ENCODE measurements at regions not wholly inside any gene's neighbourhood (a gene's known extent, or its start where the extent isn't known, plus 50 kb on each side); places are given as distances from the start of the nearest gene placed in this dataset.
A peak's percentile ranks its signal among the peaks of the same experiment; 100 is the strongest.

DNA sequence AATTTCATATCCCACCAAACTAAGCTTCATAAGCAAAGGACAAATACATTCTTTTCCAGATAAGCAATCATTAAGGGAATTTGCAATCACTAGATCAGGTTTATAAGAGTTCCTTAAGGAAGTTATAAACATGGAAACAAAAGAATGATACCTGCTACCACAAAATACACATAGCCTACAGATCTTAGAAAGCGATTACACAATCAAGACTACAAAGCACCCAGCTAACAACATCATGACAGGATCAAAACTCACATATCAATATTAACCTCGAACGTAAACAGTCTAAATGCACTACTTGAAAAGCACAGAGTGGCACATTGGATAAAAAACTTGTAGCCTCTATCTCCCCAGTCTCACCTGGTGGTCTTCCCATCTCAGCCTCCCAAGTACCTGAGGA lies 512.4 kb upstream of the PTGER4 start:
- Histone ChIP-seq H3K9ac (ENCODE audit: low read length) (no peak overlapping the region), H3K79me2 (ENCODE audit: low read length) (no peaks in the 10 kb centered on the region), H3K9me3 (ENCODE audit: insufficient read depth, low read length) (no peaks in the 10 kb centered on the region), H3K4me1 (ENCODE audit: low read length) (peaks cover 14% of the 10 kb centered on the region), H4K20me1 (ENCODE audit: insufficient read depth, low read length) (no peaks in the 10 kb centered on the region), H3K4me2 (ENCODE audit: low read length) (no peak overlapping the region), H3K27ac (ENCODE audit: low read length) (no peak overlapping the region), H3K27me3 (ENCODE audit: low read depth, low read length) (no peaks in the 10 kb centered on the region), H3K4me3 (ENCODE audit: low read length) (no peak overlapping the region), H2AFZ (ENCODE audit: low read depth, low read length) (no peak overlapping the region), H3K36me3 (replicated peaks; ENCODE audit: low read depth, low read length) (no peaks in the 10 kb centered on the region)
- TF ChIP-seq, protein P1, sequence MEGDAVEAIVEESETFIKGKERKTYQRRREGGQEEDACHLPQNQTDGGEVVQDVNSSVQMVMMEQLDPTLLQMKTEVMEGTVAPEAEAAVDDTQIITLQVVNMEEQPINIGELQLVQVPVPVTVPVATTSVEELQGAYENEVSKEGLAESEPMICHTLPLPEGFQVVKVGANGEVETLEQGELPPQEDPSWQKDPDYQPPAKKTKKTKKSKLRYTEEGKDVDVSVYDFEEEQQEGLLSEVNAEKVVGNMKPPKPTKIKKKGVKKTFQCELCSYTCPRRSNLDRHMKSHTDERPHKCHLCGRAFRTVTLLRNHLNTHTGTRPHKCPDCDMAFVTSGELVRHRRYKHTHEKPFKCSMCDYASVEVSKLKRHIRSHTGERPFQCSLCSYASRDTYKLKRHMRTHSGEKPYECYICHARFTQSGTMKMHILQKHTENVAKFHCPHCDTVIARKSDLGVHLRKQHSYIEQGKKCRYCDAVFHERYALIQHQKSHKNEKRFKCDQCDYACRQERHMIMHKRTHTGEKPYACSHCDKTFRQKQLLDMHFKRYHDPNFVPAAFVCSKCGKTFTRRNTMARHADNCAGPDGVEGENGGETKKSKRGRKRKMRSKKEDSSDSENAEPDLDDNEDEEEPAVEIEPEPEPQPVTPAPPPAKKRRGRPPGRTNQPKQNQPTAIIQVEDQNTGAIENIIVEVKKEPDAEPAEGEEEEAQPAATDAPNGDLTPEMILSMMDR (IDR thresholded peaks at IDR 0.05; ENCODE audit: low read depth, low read length) = no peak
- TF ChIP-seq EZH2phosphoT487 (IDR thresholded peaks at IDR 0.05; ENCODE audit: low read depth) = no peak

DNA sequence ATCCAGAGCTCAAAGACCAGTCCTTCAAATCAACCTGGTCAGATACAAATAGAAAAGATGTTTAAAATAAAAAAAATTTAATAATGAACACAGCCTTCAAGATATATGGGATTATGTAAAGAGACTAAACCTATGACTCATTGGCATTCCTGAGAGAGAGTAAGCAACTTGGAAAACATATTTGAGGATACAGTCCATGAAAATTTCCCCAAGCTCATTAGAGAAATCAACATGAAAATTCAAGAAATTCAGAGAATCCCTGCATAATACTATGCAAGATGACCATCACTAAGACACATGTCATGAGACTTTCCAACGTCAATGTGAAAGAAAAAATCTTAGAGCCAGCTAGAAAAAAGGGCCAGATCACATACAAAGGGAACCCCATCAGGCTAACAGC lies 512.9 kb upstream of the PTGER4 start:
- no peaks in the 10 kb centered on the region for H4K20me1 ChIP-seq (ENCODE audit: insufficient read depth, low read length)
- no peaks in the 10 kb centered on the region for H3K27me3 ChIP-seq (ENCODE audit: low read depth, low read length)
- H3K9me3 ChIP-seq (ENCODE audit: insufficient read depth, low read length) = no peaks in the 10 kb centered on the region
- no peaks in the 10 kb centered on the region for H3K36me3 ChIP-seq (replicated peaks; ENCODE audit: low read depth, low read length)
- H2AFZ ChIP-seq (ENCODE audit: low read depth, low read length) = no peak overlapping the region
- no peaks in the 10 kb centered on the region for H3K79me2 ChIP-seq (ENCODE audit: low read length)
- no peak overlapping the region for H3K9ac ChIP-seq (ENCODE audit: low read length)
- TF ChIP-seq, protein P1 (IDR thresholded peaks at IDR 0.05; ENCODE audit: low read depth, low read length) = no peak
- no peak for TF ChIP-seq EZH2phosphoT487 (IDR thresholded peaks at IDR 0.05; ENCODE audit: low read depth)
- H3K4me1 ChIP-seq (ENCODE audit: low read length) = peaks cover 14% of the 10 kb centered on the region
- H3K27ac ChIP-seq (ENCODE audit: low read length) = no peak overlapping the region
- no peak overlapping the region for H3K4me2 ChIP-seq (ENCODE audit: low read length)
- H3K4me3 ChIP-seq (ENCODE audit: low read length) = no peak overlapping the region

DNA sequence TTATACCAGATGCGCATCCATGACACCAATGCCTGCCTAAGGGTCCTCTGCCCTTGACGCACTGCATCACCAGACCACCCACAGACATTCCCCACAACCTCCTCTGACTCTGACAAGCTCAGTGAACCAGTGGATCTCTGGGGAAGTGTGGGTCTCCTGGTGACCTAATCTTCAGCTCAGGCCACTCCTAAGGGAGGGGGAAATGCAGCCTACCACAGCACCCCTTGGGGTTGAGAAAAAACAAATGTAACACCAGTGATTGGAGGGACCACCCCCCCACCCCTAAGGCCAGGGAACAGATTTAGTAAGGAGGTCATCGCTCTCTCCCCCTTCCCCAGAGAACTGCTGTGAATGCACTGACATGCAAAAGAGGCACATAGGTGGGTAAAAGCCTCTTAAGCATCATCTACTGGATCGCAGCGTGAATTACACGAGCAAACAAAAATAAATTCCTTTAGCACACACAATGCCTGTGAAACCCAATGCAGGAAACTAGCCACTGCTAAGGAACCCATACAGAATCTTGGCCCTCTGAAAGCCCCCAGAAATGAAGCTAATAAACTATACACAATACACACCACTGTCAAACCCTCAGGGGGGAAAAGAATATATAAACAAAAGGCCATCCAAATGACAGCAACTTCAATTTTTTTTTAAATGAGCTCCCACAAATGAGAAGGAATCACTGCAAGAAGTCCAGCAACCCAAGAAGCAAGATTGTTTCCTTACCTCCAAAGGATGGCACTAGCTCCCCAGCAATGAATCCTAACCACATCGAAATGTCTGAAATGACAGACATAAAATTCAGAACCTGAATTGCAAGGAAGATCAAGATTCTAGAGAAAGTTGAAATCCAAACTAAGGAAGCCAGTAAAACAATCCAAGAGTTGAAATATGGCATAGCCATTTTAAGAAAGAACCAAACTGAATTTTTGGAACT lies 513.7 kb upstream of the PTGER4 start:
- Histone ChIP-seq H3K9ac (ENCODE audit: low read length) (no peak overlapping the region), H3K4me3 (ENCODE audit: low read length) (no peak overlapping the region), H2AFZ (ENCODE audit: low read depth, low read length) (no peak overlapping the region), H3K4me2 (ENCODE audit: low read length) (no peak overlapping the region), H3K4me1 (ENCODE audit: low read length) (peaks cover 9% of the 10 kb centered on the region), H3K9me3 (ENCODE audit: insufficient read depth, low read length) (no peaks in the 10 kb centered on the region), H3K79me2 (ENCODE audit: low read length) (no peaks in the 10 kb centered on the region), H3K27ac (ENCODE audit: low read length) (no peak overlapping the region), H3K36me3 (replicated peaks; ENCODE audit: low read depth, low read length) (no peaks in the 10 kb centered on the region), H4K20me1 (ENCODE audit: insufficient read depth, low read length) (no peaks in the 10 kb centered on the region), H3K27me3 (ENCODE audit: low read depth, low read length) (no peaks in the 10 kb centered on the region)
- TF ChIP-seq, protein P1 (IDR thresholded peaks at IDR 0.05; ENCODE audit: low read depth, low read length) = peak; percentile 51
- TF ChIP-seq EZH2phosphoT487 (IDR thresholded peaks at IDR 0.05; ENCODE audit: low read depth) = no peak

DNA sequence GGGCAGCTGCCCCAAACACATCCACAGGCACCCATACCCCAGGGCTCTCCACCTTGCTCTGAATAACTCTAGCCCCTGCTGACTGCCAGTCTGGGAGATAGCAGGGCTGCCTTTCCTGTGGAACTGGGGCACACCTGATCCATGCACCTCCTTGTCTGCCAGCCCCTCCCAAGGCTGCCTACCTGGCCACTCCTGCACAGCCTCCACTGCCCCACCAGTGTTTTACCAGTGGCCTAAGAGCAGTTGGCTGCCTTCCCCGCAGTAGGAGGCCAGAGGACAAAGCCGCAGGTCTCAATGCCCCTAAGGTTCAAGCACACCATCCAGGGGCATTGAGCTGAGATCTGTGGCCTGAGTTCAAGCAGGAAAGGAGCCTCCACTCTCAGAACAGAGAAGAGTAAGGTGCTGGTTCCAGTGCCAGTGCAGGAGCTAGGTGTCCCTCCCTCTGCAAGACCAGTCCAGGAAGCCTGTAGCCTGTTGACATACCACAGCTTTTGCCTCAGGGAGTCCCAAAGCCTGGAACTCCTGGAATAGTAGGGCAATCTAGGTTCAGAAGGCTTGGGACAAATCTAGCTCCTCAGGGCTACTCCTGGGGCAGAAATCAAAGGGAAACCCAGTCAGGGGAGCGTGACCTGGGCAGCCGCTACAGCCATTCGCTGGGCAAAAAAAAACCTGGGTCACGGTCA lies 514.5 kb upstream of the PTGER4 start:
- Histone ChIP-seq H3K4me3 (ENCODE audit: low read length) (no peak overlapping the region), H3K79me2 (ENCODE audit: low read length) (no peaks in the 10 kb centered on the region), H3K4me2 (ENCODE audit: low read length) (no peak overlapping the region), H3K4me1 (ENCODE audit: low read length) (peaks cover 3% of the 10 kb centered on the region; the same call in 1 of the 2 replicates), H3K27me3 (ENCODE audit: low read depth, low read length) (no peaks in the 10 kb centered on the region), H3K9me3 (ENCODE audit: insufficient read depth, low read length) (no peaks in the 10 kb centered on the region), H3K9ac (ENCODE audit: low read length) (no peak overlapping the region), H2AFZ (ENCODE audit: low read depth, low read length) (no peak overlapping the region), H3K27ac (ENCODE audit: low read length) (no peak overlapping the region), H3K36me3 (replicated peaks; ENCODE audit: low read depth, low read length) (no peaks in the 10 kb centered on the region), H4K20me1 (ENCODE audit: insufficient read depth, low read length) (no peaks in the 10 kb centered on the region)
- TF ChIP-seq, protein P1 (IDR thresholded peaks at IDR 0.05; ENCODE audit: low read depth, low read length) = no peak
- no peak for TF ChIP-seq EZH2phosphoT487 (IDR thresholded peaks at IDR 0.05; ENCODE audit: low read depth)

Measured in OCI-LY3 (cell line).